Thyroid gland (tissue), 4 donors: ENCODE measurements at regions not wholly inside any gene's neighbourhood (a gene's known extent, or its start where the extent isn't known, plus 50 kb on each side); places are given as distances from the start of the nearest gene placed in this dataset.

ENCODE experiments used
- DNase-seq, 2 donors: peaks; one replicate each; pipeline ENCODE4 v3.0.0-alpha.2; 2019
- H3K27ac ChIP-seq, 3 donors: fragments of 200-600 bp; sonication (generic); 1 replicate in 2 of 3; 2 replicates in 1 of 3; pipeline ENCODE4 v1.5.1; 2016 to 2019; ENCODE audit warnings: mild to moderate bottlenecking in 1 of 3, moderate library complexity in 1 of 3
- H3K27me3 ChIP-seq: fragments of 200-600 bp; sonication (generic); one replicate; pipeline ENCODE4 v1.5.1; 2019
- H3K36me3 ChIP-seq, 2 donors: fragments of 200-600 bp; sonication (generic); one replicate each; pipeline ENCODE4 v1.5.1; 2016 to 2019
- H3K4me1 ChIP-seq, 2 donors: fragments of 200-600 bp; sonication (generic); one replicate each; pipeline ENCODE4 v1.5.1; 2017 to 2019
- H3K4me3 ChIP-seq, 3 donors: fragments of 200-600 bp; sonication (generic); replicated peaks in 1 of 3; 1 replicate in 2 of 3; 2 replicates in 1 of 3; pipeline ENCODE4 v1.5.1; 2016; ENCODE audit warnings: mild to moderate bottlenecking in 1 of 3
- H3K9me3 ChIP-seq: fragments of 200-600 bp; sonication (generic); one replicate; pipeline ENCODE4 v1.5.1; 2017
- POLR2A ChIP-seq, 2 donors: fragments of 450-650 bp; IDR thresholded peaks; one replicate each; pipeline ENCODE4 v1.6.1; 2017; ENCODE audit warnings: antibody characterized with exemption in 2 of 2, mild to moderate bottlenecking in 2 of 2, moderate library complexity in 1 of 2
- WGBS, 2 donors: methylation state at CpG; one replicate each; pipeline ENCODE4 v1.1.5; 2017; 5-methylcytosine and 5-hydroxymethylcytosine counted together
- intact Hi-C: fragments of 100-400 bp; cut with DNase I; formaldehyde crosslinking; loops from one replicate; pipeline ENCODE4 v1.15.1; 2023
- TF ChIP-seq, protein P1 (sequence below), 6 experiments: fragments of 200-600 bp in 3 of 6; fragments of 450-650 bp in 3 of 6; sonication (generic) in 3 of 6; IDR thresholded peaks; one replicate each; pipeline ENCODE4 v1.5.1; 2016 to 2019; ENCODE audit warnings: antibody characterized with exemption in 6 of 6, mild to moderate bottlenecking in 2 of 6, inconsistent platforms in 1 of 6, moderate library complexity in 1 of 6

DNA sequence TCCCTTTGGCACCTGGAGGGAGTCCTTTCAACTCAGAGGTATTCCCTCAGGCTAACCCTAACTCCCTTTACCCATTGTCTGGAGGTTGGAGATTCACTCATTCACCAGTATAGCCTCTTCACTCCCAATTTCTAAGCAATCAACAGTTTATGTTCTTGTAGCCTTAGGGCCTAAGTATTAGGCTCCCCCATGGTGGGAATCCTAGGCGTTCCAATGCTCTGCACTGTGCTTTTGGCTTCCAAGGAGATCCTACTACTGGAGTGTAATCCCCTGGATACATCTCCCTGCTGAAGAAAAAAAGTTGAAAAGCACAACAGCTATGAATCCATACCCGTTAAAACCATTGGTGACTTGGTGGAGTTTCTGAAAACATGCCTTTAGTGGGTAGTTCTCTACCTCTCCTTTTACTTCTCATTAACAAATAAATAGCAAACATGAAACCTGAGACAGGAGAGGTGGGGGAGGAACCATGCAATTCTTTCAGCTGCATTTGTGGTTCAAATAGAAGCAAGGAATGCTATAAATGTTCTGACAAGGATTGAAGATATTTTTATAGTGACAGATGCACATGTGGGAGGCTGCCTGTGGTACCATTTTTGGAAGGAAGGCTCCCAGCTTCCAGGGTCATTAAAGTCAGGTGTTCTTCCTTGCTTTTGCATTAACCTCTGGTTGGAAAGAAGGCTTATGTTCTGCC lies 397.1 kb downstream of the DMAC1 start:
- no peaks in the 10 kb centered on the region for H3K27me3 ChIP-seq
- no peaks in the 10 kb centered on the region for H3K9me3 ChIP-seq
- intact Hi-C loops = loop anchor here (5.0 kb wide), 1 partner anchor 135 kb away; no protein-coding TSS in a partner anchor
- H3K4me1 ChIP-seq = peaks cover 0 to 4% of the 10 kb centered on the region in 2 donors
- no peak overlapping the region for H3K27ac ChIP-seq
- TF ChIP-seq, protein P1, sequence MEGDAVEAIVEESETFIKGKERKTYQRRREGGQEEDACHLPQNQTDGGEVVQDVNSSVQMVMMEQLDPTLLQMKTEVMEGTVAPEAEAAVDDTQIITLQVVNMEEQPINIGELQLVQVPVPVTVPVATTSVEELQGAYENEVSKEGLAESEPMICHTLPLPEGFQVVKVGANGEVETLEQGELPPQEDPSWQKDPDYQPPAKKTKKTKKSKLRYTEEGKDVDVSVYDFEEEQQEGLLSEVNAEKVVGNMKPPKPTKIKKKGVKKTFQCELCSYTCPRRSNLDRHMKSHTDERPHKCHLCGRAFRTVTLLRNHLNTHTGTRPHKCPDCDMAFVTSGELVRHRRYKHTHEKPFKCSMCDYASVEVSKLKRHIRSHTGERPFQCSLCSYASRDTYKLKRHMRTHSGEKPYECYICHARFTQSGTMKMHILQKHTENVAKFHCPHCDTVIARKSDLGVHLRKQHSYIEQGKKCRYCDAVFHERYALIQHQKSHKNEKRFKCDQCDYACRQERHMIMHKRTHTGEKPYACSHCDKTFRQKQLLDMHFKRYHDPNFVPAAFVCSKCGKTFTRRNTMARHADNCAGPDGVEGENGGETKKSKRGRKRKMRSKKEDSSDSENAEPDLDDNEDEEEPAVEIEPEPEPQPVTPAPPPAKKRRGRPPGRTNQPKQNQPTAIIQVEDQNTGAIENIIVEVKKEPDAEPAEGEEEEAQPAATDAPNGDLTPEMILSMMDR (IDR thresholded peaks at IDR 0.05) = no peak
- WGBS, 2 donors = 67 to 72% methylated on average over 2 of the region's 2 CpGs
- H3K36me3 ChIP-seq = no peaks in the 10 kb centered on the region
- H3K4me3 ChIP-seq = no peak overlapping the region
- DNase-seq = no peak

GRCh38 chr9:7401116-7401515 lies 398.5 kb downstream of the DMAC1 start:
- H3K27me3 ChIP-seq = no peaks in the 10 kb centered on the region
- no peaks in the 10 kb centered on the region for H3K9me3 ChIP-seq
- H3K27ac ChIP-seq = no peak overlapping the region
- H3K4me1 ChIP-seq = peaks cover 0 to 4% of the 10 kb centered on the region in 2 donors
- TF ChIP-seq, protein P1 (IDR thresholded peaks at IDR 0.05) = no peak
- TF ChIP-seq POLR2A (IDR thresholded peaks at IDR 0.05) = no peak
- DNase-seq = no peak
- WGBS, 2 donors = 83 to 95% methylated on average over 2 of the region's 2 CpGs
- no peak overlapping the region for H3K4me3 ChIP-seq
- intact Hi-C loops = loop anchor here (5.0 kb wide), 1 partner anchor 136 kb away; no protein-coding TSS in a partner anchor
- H3K36me3 ChIP-seq = no peaks in the 10 kb centered on the region

DNA sequence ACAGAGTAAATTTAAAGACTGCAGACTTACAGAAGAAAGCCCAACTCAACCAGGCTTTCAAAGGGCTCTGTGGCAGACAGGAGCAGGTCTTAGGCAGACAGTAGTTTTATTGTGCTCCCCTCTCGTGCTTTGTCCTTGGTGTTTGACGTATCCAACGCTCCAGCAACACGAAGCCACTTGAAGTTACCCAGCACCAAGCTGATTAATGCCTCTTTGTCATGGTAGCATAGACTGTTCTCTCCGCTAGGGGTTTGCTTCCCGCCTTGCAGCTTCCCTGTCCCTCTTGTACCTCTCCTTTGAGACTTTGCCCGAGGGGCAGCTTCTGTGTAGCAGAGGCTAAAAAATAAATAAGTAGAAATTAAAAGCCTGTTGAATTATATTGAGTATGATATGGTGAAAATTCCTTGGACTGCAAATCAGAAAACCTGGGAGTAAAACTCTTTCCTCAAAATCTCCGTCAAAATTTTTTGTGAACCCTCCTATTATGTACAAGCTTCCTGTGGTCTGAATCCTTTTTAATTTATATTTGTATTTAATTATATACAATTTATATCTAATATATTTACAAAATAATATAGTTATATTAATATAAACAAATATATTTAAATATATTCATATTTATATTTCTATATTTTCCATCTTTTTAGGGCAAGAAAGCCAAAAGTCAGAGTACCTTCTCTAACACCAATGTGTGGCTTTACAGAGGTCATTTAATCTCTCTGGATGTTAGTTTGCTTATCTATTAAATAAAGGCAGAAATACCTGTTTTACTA lies 405.4 kb downstream of the DMAC1 start:
- H3K4me1 ChIP-seq = no peaks in the 10 kb centered on the region
- intact Hi-C loops = no loop called here
- 80 to 90% methylated on average over 8 of the region's 8 CpGs for WGBS, 2 donors

GRCh38 chr9:7392148-7392547 lies 407.4 kb downstream of the DMAC1 start:
- Histone ChIP-seq H3K27me3 (no peaks in the 10 kb centered on the region), H3K27ac (no peak overlapping the region), H3K9me3 (no peaks in the 10 kb centered on the region), H3K36me3 (no peaks in the 10 kb centered on the region), H3K4me1 (no peaks in the 10 kb centered on the region), H3K4me3 (no peak overlapping the region)
- TF ChIP-seq, protein P1 (IDR thresholded peaks at IDR 0.05) = no peak
- TF ChIP-seq POLR2A (IDR thresholded peaks at IDR 0.05) = no peak
- WGBS, 2 donors = 93 to 97% methylated on average over 3 of the region's 3 CpGs
- no peak for DNase-seq
- intact Hi-C loops = no loop called here

More for the DNA sequence above, 405.4 kb downstream of the DMAC1 start:
- Histone ChIP-seq H3K27ac (no peak overlapping the region), H3K36me3 (no peaks in the 10 kb centered on the region), H3K9me3 (no peaks in the 10 kb centered on the region), H3K27me3 (no peaks in the 10 kb centered on the region), H3K4me3 (no peak overlapping the region)
- DNase-seq = no peak
- no peak for TF ChIP-seq POLR2A (IDR thresholded peaks at IDR 0.05)
- TF ChIP-seq, protein P1 (IDR thresholded peaks at IDR 0.05) = no peak

- Histone ChIP-seq H3K27ac (no peak overlapping the region), H3K4me1 (no peaks in the 10 kb centered on the region), H3K36me3 (no peaks in the 10 kb centered on the region), H3K27me3 (no peaks in the 10 kb centered on the region), H3K4me3 (no peak overlapping the region), H3K9me3 (no peaks in the 10 kb centered on the region)
- DNase-seq = no peak
- 89 to 92% methylated on average over 1 of the region's 1 CpG for WGBS, 2 donors
- no peak for TF ChIP-seq POLR2A (IDR thresholded peaks at IDR 0.05)
- TF ChIP-seq, protein P1 (IDR thresholded peaks at IDR 0.05) = no peak
- intact Hi-C loops = no loop called here
Measured at GRCh38 chr9:7388755-7389154, 410.8 kb downstream of the DMAC1 start.
